GM13976 (cell line): ENCODE measurements at regions not wholly inside any gene's neighbourhood (a gene's known extent, or its start where the extent isn't known, plus 50 kb on each side); places are given as distances from the start of the nearest gene placed in this dataset.

Experiments used
- DNase-seq: peaks from one replicate; pipeline ENCODE4 v3.0.0; 2012; ENCODE audit warnings: low spot score
- in situ Hi-C: fragments of 300-500 bp; cut with MboI; formaldehyde crosslinking; loops from one replicate; pipeline ENCODE4 v1.12.0; 2022; ENCODE audit warnings: low sequenced_read_pairs, mixed read lengths, inconsistent platforms; ENCODE audit not compliant: unreplicated experiment
- TF ChIP-seq, protein P1 (sequence below): IDR thresholded peaks from 2 replicates; pipeline ENCODE4 v1.5.1; 2012; ENCODE audit warnings: borderline replicate concordance, mild to moderate bottlenecking; ENCODE audit not compliant: insufficient read depth; ENCODE audit errors: extremely low read depth, missing control alignments, control extremely low read depth

DNA sequence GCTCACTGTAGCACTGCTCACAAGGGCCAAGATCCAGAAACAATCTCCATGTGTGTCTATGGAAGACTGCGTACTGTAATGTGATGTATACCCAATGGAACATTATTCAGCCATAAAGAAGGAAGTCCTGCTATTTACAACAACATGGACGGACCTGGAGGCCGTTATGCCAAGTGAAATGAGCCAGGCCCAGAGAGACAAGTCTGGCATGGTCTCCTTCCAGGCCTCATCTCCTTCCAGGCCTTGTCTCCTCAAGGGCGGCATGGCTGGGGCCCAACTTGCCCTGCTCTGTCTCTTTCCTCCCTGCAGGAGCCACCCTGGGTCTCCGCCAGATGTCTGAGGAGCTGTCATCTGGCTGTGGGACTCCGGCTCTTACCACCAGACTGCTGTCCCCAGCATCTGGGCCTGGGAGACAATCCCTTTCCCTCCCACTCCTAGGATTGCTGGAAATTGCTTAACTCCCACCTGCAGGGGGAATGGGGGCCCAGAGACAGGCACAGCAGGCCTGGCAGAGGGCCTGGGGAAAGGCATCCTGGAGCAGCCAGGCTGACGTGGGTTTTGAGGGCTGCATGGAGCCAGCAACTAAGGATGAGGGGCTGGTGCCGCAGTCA, 1326.6 kb downstream of the TBC1D22A start:
- in situ Hi-C loops = no loop called here
- TF ChIP-seq, protein P1, sequence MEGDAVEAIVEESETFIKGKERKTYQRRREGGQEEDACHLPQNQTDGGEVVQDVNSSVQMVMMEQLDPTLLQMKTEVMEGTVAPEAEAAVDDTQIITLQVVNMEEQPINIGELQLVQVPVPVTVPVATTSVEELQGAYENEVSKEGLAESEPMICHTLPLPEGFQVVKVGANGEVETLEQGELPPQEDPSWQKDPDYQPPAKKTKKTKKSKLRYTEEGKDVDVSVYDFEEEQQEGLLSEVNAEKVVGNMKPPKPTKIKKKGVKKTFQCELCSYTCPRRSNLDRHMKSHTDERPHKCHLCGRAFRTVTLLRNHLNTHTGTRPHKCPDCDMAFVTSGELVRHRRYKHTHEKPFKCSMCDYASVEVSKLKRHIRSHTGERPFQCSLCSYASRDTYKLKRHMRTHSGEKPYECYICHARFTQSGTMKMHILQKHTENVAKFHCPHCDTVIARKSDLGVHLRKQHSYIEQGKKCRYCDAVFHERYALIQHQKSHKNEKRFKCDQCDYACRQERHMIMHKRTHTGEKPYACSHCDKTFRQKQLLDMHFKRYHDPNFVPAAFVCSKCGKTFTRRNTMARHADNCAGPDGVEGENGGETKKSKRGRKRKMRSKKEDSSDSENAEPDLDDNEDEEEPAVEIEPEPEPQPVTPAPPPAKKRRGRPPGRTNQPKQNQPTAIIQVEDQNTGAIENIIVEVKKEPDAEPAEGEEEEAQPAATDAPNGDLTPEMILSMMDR = no peak
- no peak for DNase-seq

DNA sequence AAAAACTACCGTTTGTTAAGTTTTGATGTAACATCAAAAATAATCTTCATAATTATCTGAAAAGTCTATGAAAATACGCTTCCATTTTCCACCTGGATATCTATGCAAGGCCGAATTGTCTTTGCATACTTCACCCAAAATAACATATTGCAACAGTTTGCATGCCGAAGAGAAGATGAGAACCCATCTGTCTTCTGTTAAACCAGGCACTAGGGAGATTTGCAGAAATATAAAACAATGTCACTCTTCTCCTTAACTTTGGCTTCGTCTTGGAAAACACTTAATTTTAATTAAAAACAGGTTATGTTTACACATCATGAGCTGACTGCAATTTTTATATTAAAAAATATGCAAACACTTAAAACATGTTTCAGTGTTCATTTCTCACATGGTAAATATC, 1325.8 kb downstream of the TBC1D22A start:
- no peak for DNase-seq
- in situ Hi-C loops = no loop called here
- TF ChIP-seq, protein P1 = no peak

GRCh38 chr22:48085901-48086645, 1323.6 kb downstream of the TBC1D22A start:
- DNase-seq = no peak
- TF ChIP-seq, protein P1 = no peak
- in situ Hi-C loops = no loop called here

DNA sequence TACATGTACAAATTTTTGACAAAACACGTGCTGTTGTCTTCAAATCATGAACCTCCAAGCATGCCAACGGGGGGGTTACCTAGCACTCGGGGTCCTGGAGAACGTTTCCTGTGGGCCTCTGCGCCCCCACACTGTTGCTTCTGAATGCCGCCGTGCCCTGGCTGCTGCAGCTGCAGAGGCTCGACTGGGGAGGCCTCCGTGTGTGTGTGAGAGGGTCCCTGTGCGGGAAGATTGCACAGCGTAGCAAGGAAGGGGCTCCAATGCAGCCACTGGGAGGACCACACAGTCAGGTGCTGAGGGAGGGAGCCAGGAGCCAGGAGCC, 1322.2 kb downstream of the TBC1D22A start:
- DNase-seq = no peak
- in situ Hi-C loops = no loop called here

GRCh38 chr22:48084041-48084728, 1321.7 kb downstream of the TBC1D22A start:
- TF ChIP-seq, protein P1 = no peak
- DNase-seq = peak; percentile 62
- in situ Hi-C loops = no loop called here

More for the DNA sequence above, 1322.2 kb downstream of the TBC1D22A start:
- TF ChIP-seq, protein P1 = no peak

DNA sequence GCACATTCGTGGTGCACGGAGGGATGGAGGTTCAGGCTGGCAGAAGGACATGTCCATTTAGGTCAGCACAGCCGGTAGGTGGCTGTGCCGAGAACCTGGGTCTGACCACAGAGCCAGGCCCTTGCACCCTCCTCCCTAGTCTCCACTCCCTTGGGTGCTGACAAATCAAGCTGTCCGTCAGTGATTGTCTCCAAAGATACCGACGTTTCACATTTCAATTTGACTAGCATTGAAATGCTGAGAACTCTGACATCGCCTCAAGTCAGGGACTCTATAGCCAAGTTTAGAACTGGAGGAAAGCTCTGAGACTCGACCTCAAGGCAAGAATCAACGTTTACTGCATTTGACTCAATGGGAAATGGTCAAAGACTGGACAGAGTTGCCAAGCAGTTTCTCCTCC, 1321.1 kb downstream of the TBC1D22A start:
- in situ Hi-C loops = no loop called here
- TF ChIP-seq, protein P1 = no peak
- no peak for DNase-seq
